Eye (tissue), 1 donor: ENCODE measurements at regions not wholly inside any gene's neighbourhood (a gene's known extent, or its start where the extent isn't known, plus 50 kb on each side); places are given as distances from the start of the nearest gene placed in this dataset.
"Not testable (repeated sequence)": the region's sequence is repeated elsewhere in the genome, so short reads cannot be mapped to it uniquely, and the experiment has no call there.

Source experiments
- DNase-seq: peaks from one replicate; pipeline ENCODE4 v3.0.0-alpha.2; 2015

- no peak for DNase-seq
These were observed 407.1 kb upstream of the MGMT start for GRCh38 chr10:129059977-129060376.

- no peak for DNase-seq
These were observed 403.8 kb upstream of the MGMT start for GRCh38 chr10:129063212-129063611.

GRCh38 chr10:129063877-129064276, 403.2 kb upstream of the MGMT start:
- no peak for DNase-seq

- DNase-seq: not testable (repeated sequence)
These were observed 400.5 kb upstream of the MGMT start for GRCh38 chr10:129066529-129066928.

GRCh38 chr10:129071411-129071810, 395.6 kb upstream of the MGMT start:
- DNase-seq: not testable (repeated sequence)

- no peak for DNase-seq
These were observed 392.1 kb upstream of the MGMT start for GRCh38 chr10:129074939-129075338.

- DNase-seq: no peak
These were observed 391.5 kb upstream of the MGMT start for GRCh38 chr10:129075508-129075907.

- DNase-seq: no peak
These were observed 391.1 kb upstream of the MGMT start for GRCh38 chr10:129075927-129076326.

- no peak for DNase-seq
These were observed 388.7 kb upstream of the MGMT start for GRCh38 chr10:129078346-129078745.

GRCh38 chr10:129078746-129079145, 388.3 kb upstream of the MGMT start:
- no peak for DNase-seq

- DNase-seq: peak; percentile 61
These were observed 387.3 kb upstream of the MGMT start for GRCh38 chr10:129079705-129080104.

- no peak for DNase-seq
These were observed 381.2 kb upstream of the MGMT start for GRCh38 chr10:129085811-129086210.

- DNase-seq: no peak
These were observed 377.7 kb upstream of the MGMT start for GRCh38 chr10:129089341-129089740.

- no peak for DNase-seq
These were observed 376.9 kb upstream of the MGMT start for GRCh38 chr10:129090165-129090564.

- DNase-seq: no peak
These were observed 376.2 kb upstream of the MGMT start for GRCh38 chr10:129090618-129091366.

- DNase-seq: no peak
These were observed 373.4 kb upstream of the MGMT start for GRCh38 chr10:129093641-129094040.

GRCh38 chr10:129094233-129094632, 372.8 kb upstream of the MGMT start:
- DNase-seq: no peak

- DNase-seq: no peak
These were observed 372.2 kb upstream of the MGMT start for GRCh38 chr10:129094861-129095260.

GRCh38 chr10:129095680-129096064, 371.4 kb upstream of the MGMT start:
- no peak for DNase-seq

- peak; percentile 85 for DNase-seq
These were observed 370.7 kb upstream of the MGMT start for GRCh38 chr10:129096065-129096984.

- DNase-seq: no peak
These were observed 369.2 kb upstream of the MGMT start for GRCh38 chr10:129097776-129098330.

GRCh38 chr10:129098517-129098916, 368.5 kb upstream of the MGMT start:
- DNase-seq: no peak

GRCh38 chr10:129099486-129099885, 367.6 kb upstream of the MGMT start:
- DNase-seq: no peak

- no peak for DNase-seq
These were observed 367.0 kb upstream of the MGMT start for GRCh38 chr10:129099992-129100391.
